Neural cell (in vitro differentiated cells): ENCODE measurements at regions not wholly inside any gene's neighbourhood (a gene's known extent, or its start where the extent isn't known, plus 50 kb on each side); places are given as distances from the start of the nearest gene placed in this dataset.

ENCODE experiments used
- H2AFZ ChIP-seq: fragments of 200-600, 300-800 bp; sonication (generic), shearing (Covaris generic); 2 replicates; pipeline ENCODE4 v1.6.0; 2014; ENCODE audit warnings: low read depth, mild to moderate bottlenecking, antibody characterized with exemption, low read length, moderate library complexity
- H3F3A ChIP-seq: fragments of 200-600 bp; shearing (Covaris generic); 2 replicates; pipeline ENCODE4 v1.6.1; 2016; ENCODE audit warnings: mild to moderate bottlenecking, moderate library complexity, mixed read lengths, antibody characterized with exemption, low read length; ENCODE audit not compliant: insufficient read depth, poor library complexity, severe bottlenecking
- H3K27ac ChIP-seq: fragments of 200-600, 300-800 bp; sonication (generic), shearing (Covaris generic); 2 replicates; pipeline ENCODE4 v1.5.1; 2014; ENCODE audit warnings: mild to moderate bottlenecking, low read length, moderate library complexity
- H3K27me3 ChIP-seq: fragments of 300-800, 200-600 bp; sonication (generic), shearing (Covaris generic); 2 replicates; pipeline ENCODE4 v1.6.0; 2014; ENCODE audit warnings: mild to moderate bottlenecking, low read depth, low read length, moderate library complexity; ENCODE audit not compliant: insufficient read depth
- H3K36me3 ChIP-seq: fragments of 300-800, 200-600 bp; sonication (generic), shearing (Covaris generic); 2 replicates; pipeline ENCODE4 v1.5.1; 2014; ENCODE audit warnings: mild to moderate bottlenecking, antibody characterized with exemption, low read length, moderate library complexity; ENCODE audit not compliant: insufficient read depth
- H3K4me2 ChIP-seq: fragments of 300-800, 200-600 bp; sonication (generic), shearing (Covaris generic); 2 replicates; pipeline ENCODE4 v1.6.0; 2014; ENCODE audit warnings: mild to moderate bottlenecking, low read length
- H3K4me3 ChIP-seq: fragments of 300-800, 200-600 bp; sonication (generic), shearing (Covaris generic); 2 replicates; pipeline ENCODE4 v1.5.1; 2014; ENCODE audit warnings: mild to moderate bottlenecking, low read length, moderate library complexity
- H3K79me2 ChIP-seq: fragments of 200-600 bp; shearing (Covaris generic); replicated peaks from 2 replicates; pipeline ENCODE4 v1.6.0; 2014; ENCODE audit warnings: mild to moderate bottlenecking, low read length, moderate library complexity; ENCODE audit not compliant: insufficient read depth
- H3K9ac ChIP-seq: fragments of 300-800, 200-600 bp; sonication (generic), shearing (Covaris generic); 2 replicates; pipeline ENCODE4 v1.6.1; 2016; ENCODE audit warnings: mild to moderate bottlenecking, low read length, mixed read lengths
- H3K9me2 ChIP-seq: fragments of 200-600 bp; shearing (Covaris generic); 2 replicates; pipeline ENCODE4 v1.6.1; 2016; ENCODE audit warnings: mild to moderate bottlenecking, low read length, mixed read lengths; ENCODE audit not compliant: insufficient read depth
- H3K9me3 ChIP-seq: fragments of 200-600, 300-800 bp; sonication (generic), shearing (Covaris generic); 2 replicates; pipeline ENCODE4 v1.6.1; 2016; ENCODE audit warnings: mild to moderate bottlenecking, mixed run types, low read length, moderate library complexity, mixed read lengths
- H4K20me1 ChIP-seq: fragments of 200-600 bp; shearing (Covaris generic); 2 replicates; pipeline ENCODE4 v1.6.1; 2016; ENCODE audit warnings: mild to moderate bottlenecking, mixed run types; ENCODE audit not compliant: insufficient read depth
- EP300 ChIP-seq: fragments of 450-650 bp; conservative IDR thresholded peaks from 2 replicates; pipeline ENCODE4 v1.6.1; 2014; ENCODE audit warnings: antibody characterized with exemption, mild to moderate bottlenecking, moderate library complexity; ENCODE audit not compliant: poor library complexity, severe bottlenecking
- EZH2 ChIP-seq: fragments of 200-600, 300-800 bp; shearing (Covaris generic), sonication (generic); IDR thresholded peaks from 2 replicates; pipeline ENCODE4 v1.6.1; 2014; ENCODE audit warnings: antibody characterized with exemption, low read length, borderline replicate concordance, mild to moderate bottlenecking; ENCODE audit not compliant: insufficient read depth, poor library complexity, severe bottlenecking
- MXI1 ChIP-seq: fragments of 450-650 bp; conservative IDR thresholded peaks from 2 replicates; pipeline ENCODE4 v1.6.1; 2014; ENCODE audit warnings: antibody characterized with exemption, mild to moderate bottlenecking; ENCODE audit not compliant: poor library complexity, severe bottlenecking
- POLR2AphosphoS5 ChIP-seq: IDR thresholded peaks from 2 replicates; pipeline ENCODE4 v1.6.1; 2012
- RAD21 ChIP-seq: fragments of 450-650 bp; conservative IDR thresholded peaks from 2 replicates; pipeline ENCODE4 v1.6.1; 2014; ENCODE audit warnings: antibody characterized with exemption, mild to moderate bottlenecking, moderate library complexity
- SMC3 ChIP-seq: fragments of 450-650 bp; conservative IDR thresholded peaks from 2 replicates; pipeline ENCODE4 v1.6.1; 2014; ENCODE audit warnings: antibody characterized with exemption, mild to moderate bottlenecking, moderate library complexity; ENCODE audit not compliant: poor library complexity
- TAF1 ChIP-seq: IDR thresholded peaks from 2 replicates; pipeline ENCODE4 v1.6.1; 2012; ENCODE audit warnings: low read depth
- TF ChIP-seq, protein P1 (sequence below): fragments of 450-650 bp; IDR thresholded peaks from 2 replicates; pipeline ENCODE4 v1.5.1; 2014; ENCODE audit warnings: antibody characterized with exemption, mild to moderate bottlenecking, moderate library complexity; ENCODE audit not compliant: poor library complexity, severe bottlenecking
- TF ChIP-seq, protein P2 (sequence below): IDR thresholded peaks from 2 replicates; pipeline ENCODE4 v1.6.1; 2012; ENCODE audit warnings: borderline replicate concordance

DNA sequence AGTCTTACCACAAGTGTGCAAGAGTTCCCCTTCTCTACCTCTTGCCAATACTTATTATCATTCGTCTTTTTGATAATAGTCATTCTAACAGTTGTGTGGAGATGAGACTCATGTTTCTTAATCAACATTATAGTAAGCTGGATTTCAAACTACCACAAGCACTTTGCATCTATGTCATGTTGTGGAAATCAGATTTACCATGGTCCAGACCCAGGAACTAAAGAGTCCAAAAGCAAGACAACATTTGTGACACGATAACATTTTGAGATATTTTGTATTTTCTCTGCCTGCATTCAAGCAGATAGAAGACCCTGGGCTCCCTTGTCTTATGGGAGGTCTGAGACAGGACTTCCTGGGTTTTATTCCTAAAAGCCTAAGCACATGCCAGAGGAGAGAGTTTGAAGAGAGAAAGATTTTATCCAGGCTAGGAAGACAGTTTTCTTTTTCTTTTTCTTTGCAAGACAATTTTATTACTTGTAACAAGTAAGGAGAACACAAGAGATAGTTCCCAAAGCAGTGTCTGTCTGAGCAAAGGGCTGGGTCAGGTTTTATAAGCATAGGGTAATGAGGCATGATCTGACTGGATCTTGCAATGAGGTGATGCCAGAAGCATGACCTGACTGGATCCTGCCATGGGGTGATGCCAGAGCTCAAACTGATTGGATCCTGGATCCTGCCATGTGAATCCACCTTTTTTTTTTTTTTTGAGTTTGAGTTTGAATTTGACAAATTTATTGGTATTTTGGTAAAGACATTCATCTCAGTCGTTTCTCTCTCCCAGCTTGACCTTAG, 180.5 kb upstream of the HMGA2 start:
- Histone ChIP-seq H3K9ac (no peak overlapping the region), H3K4me3 (no peak overlapping the region), H3K27ac (no peak overlapping the region), H3K36me3 (no peaks in the 10 kb centered on the region), H4K20me1 (no peaks in the 10 kb centered on the region), H3F3A (no peaks in the 10 kb centered on the region), H2AFZ (no peak overlapping the region), H3K9me3 (no peaks in the 10 kb centered on the region), H3K27me3 (no peaks in the 10 kb centered on the region), H3K4me2 (no peak overlapping the region), H3K9me2 (no peaks in the 10 kb centered on the region), H3K79me2 (no peaks in the 10 kb centered on the region)
- TF ChIP-seq EZH2 (no peak), POLR2AphosphoS5 (no peak), TAF1 (no peak), SMC3 (no peak), EP300 (no peak), RAD21 (no peak), MXI1 (no peak)
- TF ChIP-seq, protein P1, sequence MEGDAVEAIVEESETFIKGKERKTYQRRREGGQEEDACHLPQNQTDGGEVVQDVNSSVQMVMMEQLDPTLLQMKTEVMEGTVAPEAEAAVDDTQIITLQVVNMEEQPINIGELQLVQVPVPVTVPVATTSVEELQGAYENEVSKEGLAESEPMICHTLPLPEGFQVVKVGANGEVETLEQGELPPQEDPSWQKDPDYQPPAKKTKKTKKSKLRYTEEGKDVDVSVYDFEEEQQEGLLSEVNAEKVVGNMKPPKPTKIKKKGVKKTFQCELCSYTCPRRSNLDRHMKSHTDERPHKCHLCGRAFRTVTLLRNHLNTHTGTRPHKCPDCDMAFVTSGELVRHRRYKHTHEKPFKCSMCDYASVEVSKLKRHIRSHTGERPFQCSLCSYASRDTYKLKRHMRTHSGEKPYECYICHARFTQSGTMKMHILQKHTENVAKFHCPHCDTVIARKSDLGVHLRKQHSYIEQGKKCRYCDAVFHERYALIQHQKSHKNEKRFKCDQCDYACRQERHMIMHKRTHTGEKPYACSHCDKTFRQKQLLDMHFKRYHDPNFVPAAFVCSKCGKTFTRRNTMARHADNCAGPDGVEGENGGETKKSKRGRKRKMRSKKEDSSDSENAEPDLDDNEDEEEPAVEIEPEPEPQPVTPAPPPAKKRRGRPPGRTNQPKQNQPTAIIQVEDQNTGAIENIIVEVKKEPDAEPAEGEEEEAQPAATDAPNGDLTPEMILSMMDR = no peak
- TF ChIP-seq, protein P2, sequence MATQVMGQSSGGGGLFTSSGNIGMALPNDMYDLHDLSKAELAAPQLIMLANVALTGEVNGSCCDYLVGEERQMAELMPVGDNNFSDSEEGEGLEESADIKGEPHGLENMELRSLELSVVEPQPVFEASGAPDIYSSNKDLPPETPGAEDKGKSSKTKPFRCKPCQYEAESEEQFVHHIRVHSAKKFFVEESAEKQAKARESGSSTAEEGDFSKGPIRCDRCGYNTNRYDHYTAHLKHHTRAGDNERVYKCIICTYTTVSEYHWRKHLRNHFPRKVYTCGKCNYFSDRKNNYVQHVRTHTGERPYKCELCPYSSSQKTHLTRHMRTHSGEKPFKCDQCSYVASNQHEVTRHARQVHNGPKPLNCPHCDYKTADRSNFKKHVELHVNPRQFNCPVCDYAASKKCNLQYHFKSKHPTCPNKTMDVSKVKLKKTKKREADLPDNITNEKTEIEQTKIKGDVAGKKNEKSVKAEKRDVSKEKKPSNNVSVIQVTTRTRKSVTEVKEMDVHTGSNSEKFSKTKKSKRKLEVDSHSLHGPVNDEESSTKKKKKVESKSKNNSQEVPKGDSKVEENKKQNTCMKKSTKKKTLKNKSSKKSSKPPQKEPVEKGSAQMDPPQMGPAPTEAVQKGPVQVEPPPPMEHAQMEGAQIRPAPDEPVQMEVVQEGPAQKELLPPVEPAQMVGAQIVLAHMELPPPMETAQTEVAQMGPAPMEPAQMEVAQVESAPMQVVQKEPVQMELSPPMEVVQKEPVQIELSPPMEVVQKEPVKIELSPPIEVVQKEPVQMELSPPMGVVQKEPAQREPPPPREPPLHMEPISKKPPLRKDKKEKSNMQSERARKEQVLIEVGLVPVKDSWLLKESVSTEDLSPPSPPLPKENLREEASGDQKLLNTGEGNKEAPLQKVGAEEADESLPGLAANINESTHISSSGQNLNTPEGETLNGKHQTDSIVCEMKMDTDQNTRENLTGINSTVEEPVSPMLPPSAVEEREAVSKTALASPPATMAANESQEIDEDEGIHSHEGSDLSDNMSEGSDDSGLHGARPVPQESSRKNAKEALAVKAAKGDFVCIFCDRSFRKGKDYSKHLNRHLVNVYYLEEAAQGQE = no peak

DNA sequence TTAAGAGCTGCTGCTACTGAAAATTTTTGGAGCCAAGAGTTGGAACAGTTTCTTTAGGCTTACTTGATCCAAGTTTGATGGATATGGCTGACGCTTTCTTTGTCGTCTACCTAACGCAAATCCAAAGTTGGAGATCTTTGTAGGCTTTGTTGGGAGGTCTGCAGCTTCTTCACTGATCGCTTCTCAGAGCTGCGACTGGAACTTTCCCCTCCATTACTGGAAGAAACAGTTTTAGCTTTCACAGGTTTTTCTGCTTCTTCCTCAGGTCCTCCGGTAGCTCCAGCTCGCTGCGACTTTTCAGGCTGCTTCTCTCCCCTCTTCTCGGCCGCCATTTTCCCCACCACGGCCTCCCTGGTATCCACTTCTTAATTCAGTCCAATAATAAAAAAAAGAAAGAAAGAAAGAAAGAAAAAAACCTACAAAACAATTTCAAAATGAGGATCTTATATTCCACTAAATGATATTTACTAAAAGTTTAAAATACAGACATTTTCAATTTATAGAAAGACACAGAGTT, 178.1 kb upstream of the HMGA2 start:
- no peaks in the 10 kb centered on the region for H3K36me3 ChIP-seq
- no peak for TF ChIP-seq TAF1
- no peak overlapping the region for H3K9ac ChIP-seq
- H3K27ac ChIP-seq = no peak overlapping the region
- H3K27me3 ChIP-seq = no peaks in the 10 kb centered on the region
- H2AFZ ChIP-seq = no peak overlapping the region
- no peaks in the 10 kb centered on the region for H3K79me2 ChIP-seq
- H3F3A ChIP-seq = no peaks in the 10 kb centered on the region
- H4K20me1 ChIP-seq = no peaks in the 10 kb centered on the region
- no peak overlapping the region for H3K4me2 ChIP-seq
- no peaks in the 10 kb centered on the region for H3K9me3 ChIP-seq
- no peak overlapping the region for H3K4me3 ChIP-seq
- no peaks in the 10 kb centered on the region for H3K9me2 ChIP-seq
